Psoas muscle (tissue), 7 donors: ENCODE measurements at regions not wholly inside any gene's neighbourhood (a gene's known extent, or its start where the extent isn't known, plus 50 kb on each side); places are given as distances from the start of the nearest gene placed in this dataset.
"Not testable (repeated sequence)": the region's sequence is repeated elsewhere in the genome, so short reads cannot be mapped to it uniquely, and the experiment has no call there.

Source experiments
- ATAC-seq, 4 donors: fragments of 200-7000 bp; cut with Tn5 transposase; one replicate each; pipeline ENCODE4 v1.9.1; 2020; ENCODE audit warnings: moderate library complexity in 3 of 4, mild to moderate bottlenecking in 2 of 4
- DNase-seq, 2 donors: peaks; one replicate each; pipeline ENCODE4 v3.0.0-alpha.2; 2020
- H3K27ac ChIP-seq: fragments of 200-600 bp; one replicate; pipeline ENCODE4 v1.8.0; 2022
- H3K27me3 ChIP-seq, 3 donors: fragments of 200-600 bp in 1 of 3; one replicate each; pipeline versions ENCODE4 v1.6.1 to v1.8.0; 2013 to 2022; ENCODE audit warnings: low read length in 2 of 3, mild to moderate bottlenecking in 2 of 3, moderate library complexity in 1 of 3; ENCODE audit not compliant: insufficient read depth in 3 of 3
- H3K36me3 ChIP-seq, 2 donors: fragments of 200-600 bp in 1 of 2; one replicate each; pipeline versions ENCODE4 v1.6.1 to v1.8.0; 2013 to 2022; ENCODE audit warnings: low read depth in 1 of 2, mild to moderate bottlenecking in 1 of 2, moderate library complexity in 1 of 2; ENCODE audit not compliant: insufficient read depth in 1 of 2
- H3K4me1 ChIP-seq: fragments of 200-600 bp; one replicate; pipeline ENCODE4 v1.8.0; 2022
- H3K4me3 ChIP-seq: fragments of 200-600 bp; one replicate; pipeline ENCODE4 v1.8.0; 2022; ENCODE audit warnings: mild to moderate bottlenecking
- H3K9me3 ChIP-seq: fragments of 200-600 bp; one replicate; pipeline ENCODE4 v1.8.0; 2022
- CTCF ChIP-seq: fragments of 200-600 bp; IDR thresholded peaks from one replicate; pipeline ENCODE4 v1.8.0; 2022; ENCODE audit warnings: antibody characterized with exemption
- whole genome bisulfite sequencing, 3 donors: extraction: QIAGEN DNeasy Blood & Tissue Kit; methylation state at CpG; one replicate each; pipeline versions ENCODE4 v1.1.6 to v1.1.7; 2013; 5-methylcytosine and 5-hydroxymethylcytosine counted together
- intact Hi-C, 2 donors: fragments of 100-400 bp; cut with DNase I; formaldehyde crosslinking; loops; one replicate each; pipeline versions ENCODE4 v1.11.0 to v1.14.2; 2022
- donor health status: healthy with polysubstance abuse.
- donor health status: DM: no; HTN: no; CAD: no; lungs with moderate emphysema.
- donor health status: Bipolar disorder and iron deficiency.
- donor health status: healthy.
- donor health status: DM: yes; HTN: yes; CAD: no.
- donor health status: DM: no; HTN: no; CAD: no.
- donor health status: DM: yes; HTN: yes; CAD: no.

GRCh38 chr2:89821455-89821945, 1130.0 kb downstream of the RPIA start:
- no peaks in the 10 kb centered on the region for H3K36me3 ChIP-seq
- H3K27ac ChIP-seq, result no peak overlapping the region
- DNase-seq (no peak), ATAC-seq (no peak)
- no peaks in the 10 kb centered on the region for H3K4me1 ChIP-seq
- TF ChIP-seq CTCF, result no peak
- no peak overlapping the region for H3K4me3 ChIP-seq
- WGBS, 3 donors, result 61 to 64% (median 62%) methylated on average over 8 of the region's 8 CpGs
- H3K27me3 ChIP-seq, result no peaks in the 10 kb centered on the region
- H3K9me3 ChIP-seq, result peaks cover 38% of the 10 kb centered on the region
- intact Hi-C loops, result no loop called here

- H3K4me3 ChIP-seq, H3K4me1 ChIP-seq, H3K27me3 ChIP-seq, DNase-seq, ATAC-seq, intact Hi-C loops, H3K27ac ChIP-seq, H3K36me3 ChIP-seq: not testable (repeated sequence)
- WGBS, 3 donors, result 71 to 76% (median 71%) methylated on average over 11 of the region's 11 CpGs
- peaks cover 38% of the 10 kb centered on the region for H3K9me3 ChIP-seq
Measured at GRCh38 chr2:89822342-89822741, 1130.9 kb downstream of the RPIA start.

- no peaks in the 10 kb centered on the region for H3K36me3 ChIP-seq
- intact Hi-C loops, result no loop called here
- H3K9me3 ChIP-seq, result peaks cover 29% of the 10 kb centered on the region
- H3K4me1 ChIP-seq, result no peaks in the 10 kb centered on the region
- no peak overlapping the region for H3K27ac ChIP-seq
- no peak for DNase-seq
- H3K27me3 ChIP-seq, result no peaks in the 10 kb centered on the region
- ATAC-seq, result no peak
- no peak for TF ChIP-seq CTCF
- no peak overlapping the region for H3K4me3 ChIP-seq
- 55 to 59% (median 59%) methylated on average over 5 of the region's 5 CpGs for WGBS, 3 donors
Measured at GRCh38 chr2:89823556-89823955, 1132.1 kb downstream of the RPIA start.

GRCh38 chr2:89825034-89825433, 1133.6 kb downstream of the RPIA start:
- WGBS, 3 donors, result 71 to 74% (median 71%) methylated on average over 8 of the region's 8 CpGs
- H3K27me3 ChIP-seq, result no peaks in the 10 kb centered on the region
- H3K9me3 ChIP-seq, result peaks cover 28% of the 10 kb centered on the region

GRCh38 chr2:89826741-89827140, 1135.3 kb downstream of the RPIA start:
- intact Hi-C loops, result not testable (repeated sequence)
- 68 to 75% (median 75%) methylated on average over 9 of the region's 9 CpGs for WGBS, 3 donors
- peaks cover 19% of the 10 kb centered on the region for H3K9me3 ChIP-seq

More at GRCh38 chr2:89825034-89825433, 1133.6 kb downstream of the RPIA start:
- Histone ChIP-seq H3K36me3 (no peaks in the 10 kb centered on the region), H3K27ac (no peak overlapping the region), H3K4me3 (no peak overlapping the region), H3K4me1 (no peaks in the 10 kb centered on the region)
- intact Hi-C loops, result no loop called here
- TF ChIP-seq CTCF, result no peak
- ATAC-seq, result no peak
- no peak for DNase-seq

GRCh38 chr2:89827829-89828228, 1136.4 kb downstream of the RPIA start:
- H3K4me1 ChIP-seq, H3K36me3 ChIP-seq, H3K27me3 ChIP-seq, H3K4me3 ChIP-seq, intact Hi-C loops, DNase-seq, H3K27ac ChIP-seq: not testable (repeated sequence)
- WGBS, 3 donors, result 52 to 56% (median 56%) methylated on average over 2 of the region's 2 CpGs
- ATAC-seq, result peak in 3 of 4 donors; percentile 25 to 39 (median 36)
- H3K9me3 ChIP-seq, result peaks cover 20% of the 10 kb centered on the region

More at GRCh38 chr2:89826741-89827140, 1135.3 kb downstream of the RPIA start:
- not testable (repeated sequence) for ATAC-seq, H3K27ac ChIP-seq, H3K4me1 ChIP-seq, H3K36me3 ChIP-seq, DNase-seq, H3K4me3 ChIP-seq, H3K27me3 ChIP-seq

- H3K36me3 ChIP-seq, DNase-seq, H3K4me1 ChIP-seq, H3K27ac ChIP-seq, ATAC-seq, H3K4me3 ChIP-seq, H3K27me3 ChIP-seq, intact Hi-C loops: not testable (repeated sequence)
- H3K9me3 ChIP-seq, result peaks cover 20% of the 10 kb centered on the region
- 64 to 66% (median 66%) methylated on average over 4 of the region's 4 CpGs for WGBS, 3 donors
Measured at GRCh38 chr2:89828416-89828815, 1136.9 kb downstream of the RPIA start.

- ATAC-seq, result peak; percentile 41 to 57 (median 55)
- H3K9me3 ChIP-seq, result peaks cover 23% of the 10 kb centered on the region
- H3K27ac ChIP-seq, H3K27me3 ChIP-seq, intact Hi-C loops, H3K36me3 ChIP-seq, H3K4me3 ChIP-seq, DNase-seq, H3K4me1 ChIP-seq: not testable (repeated sequence)
- 48 to 57% (median 52%) methylated on average over 8 of the region's 8 CpGs for WGBS, 3 donors
Measured at GRCh38 chr2:89828961-89829631, 1137.6 kb downstream of the RPIA start.
